OCI-LY1 (cell line): ENCODE measurements at regions not wholly inside any gene's neighbourhood (a gene's known extent, or its start where the extent isn't known, plus 50 kb on each side); places are given as distances from the start of the nearest gene placed in this dataset.

Source experiments
- H2AFZ ChIP-seq: fragments of 200-600 bp; sonication (generic), shearing (Covaris generic); 2 replicates; pipeline ENCODE4 v1.6.0; 2014; ENCODE audit warnings: antibody characterized with exemption, mild to moderate bottlenecking, low read length
- H3F3A ChIP-seq: fragments of 200-600 bp; sonication (generic), shearing (Covaris generic); 2 replicates; pipeline ENCODE4 v1.6.0; 2014; ENCODE audit warnings: mild to moderate bottlenecking, antibody characterized with exemption, low read length, moderate library complexity; ENCODE audit not compliant: insufficient read depth
- H3K27ac ChIP-seq: fragments of 200-600 bp; sonication (generic); 2 replicates; pipeline ENCODE4 v1.5.1; 2014; ENCODE audit warnings: low read length, mixed run types, mild to moderate bottlenecking, low read depth; ENCODE audit not compliant: poor library complexity, severe bottlenecking
- H3K27me3 ChIP-seq: fragments of 200-600 bp; sonication (generic); 2 replicates; pipeline ENCODE4 v1.6.0; 2014; ENCODE audit warnings: antibody characterized with exemption, mild to moderate bottlenecking, low read length, moderate library complexity; ENCODE audit not compliant: insufficient read depth
- H3K36me3 ChIP-seq: fragments of 200-600 bp; sonication (generic); 2 replicates; pipeline ENCODE4 v1.6.1; 2014; ENCODE audit warnings: mild to moderate bottlenecking, antibody characterized with exemption, low read length, moderate library complexity, mixed read lengths; ENCODE audit not compliant: insufficient read depth
- H3K4me1 ChIP-seq: fragments of 200-600 bp; sonication (generic); 2 replicates; pipeline ENCODE4 v1.5.1; 2014; ENCODE audit warnings: mild to moderate bottlenecking, low read length, moderate library complexity; ENCODE audit not compliant: insufficient read depth, severe bottlenecking
- H3K4me2 ChIP-seq: fragments of 200-600 bp; sonication (generic), shearing (Covaris generic); 2 replicates; pipeline ENCODE4 v1.6.1; 2014; ENCODE audit warnings: low read length
- H3K4me3 ChIP-seq: fragments of 200-600 bp; sonication (generic); 2 replicates; pipeline ENCODE4 v1.5.1; 2014; ENCODE audit warnings: low read length, low read depth, mild to moderate bottlenecking, mixed read lengths; ENCODE audit not compliant: poor library complexity, severe bottlenecking
- H3K79me2 ChIP-seq: fragments of 200-600 bp; shearing (Covaris generic); 2 replicates; pipeline ENCODE4 v1.6.1; 2016; ENCODE audit warnings: mixed run types, low read length, mixed read lengths; ENCODE audit not compliant: insufficient read depth
- H3K9ac ChIP-seq: fragments of 200-600 bp; sonication (generic), shearing (Covaris generic); 2 replicates; pipeline ENCODE4 v1.6.1; 2014; ENCODE audit warnings: mild to moderate bottlenecking, low read length, mixed read lengths
- H3K9me2 ChIP-seq: fragments of 200-600 bp; sonication (generic), shearing (Covaris generic); 2 replicates; pipeline ENCODE4 v1.6.1; 2014; ENCODE audit warnings: low read depth, mild to moderate bottlenecking, low read length, mixed read lengths
- H3K9me3 ChIP-seq: fragments of 200-600 bp; shearing (Covaris generic); 2 replicates; pipeline ENCODE4 v1.6.1; 2014; ENCODE audit warnings: low read length, mixed read lengths
- H4K20me1 ChIP-seq: fragments of 200-600 bp; sonication (generic), shearing (Covaris generic); 2 replicates; pipeline ENCODE4 v1.6.0; 2016; ENCODE audit warnings: mild to moderate bottlenecking, low read length; ENCODE audit not compliant: insufficient read depth
- CTCF ChIP-seq: fragments of 200-600 bp; sonication (generic), shearing (Covaris generic); IDR thresholded peaks from 2 replicates; pipeline ENCODE4 v1.5.1; 2017; ENCODE audit warnings: mild to moderate bottlenecking, antibody characterized with exemption, low read length, moderate library complexity, mixed read lengths
- EZH2 ChIP-seq: fragments of 200-600 bp; sonication (generic), shearing (Covaris generic); IDR thresholded peaks from 2 replicates; pipeline ENCODE4 v1.8.0; 2017; ENCODE audit warnings: borderline replicate concordance, mixed run types, mild to moderate bottlenecking, antibody characterized with exemption, low read length, moderate library complexity, mixed read lengths

GRCh38 chr15:93454788-93455187, 365.8 kb upstream of the RGMA start:
- Histone ChIP-seq H2AFZ (no peak overlapping the region), H3K27me3 (no peaks in the 10 kb centered on the region), H3K9ac (no peak overlapping the region), H3K9me3 (no peaks in the 10 kb centered on the region), H4K20me1 (no peaks in the 10 kb centered on the region), H3K9me2 (no peaks in the 10 kb centered on the region), H3K4me1 (no peaks in the 10 kb centered on the region), H3K4me2 (no peak overlapping the region), H3K27ac (no peak overlapping the region), H3K79me2 (no peaks in the 10 kb centered on the region), H3F3A (no peaks in the 10 kb centered on the region), H3K36me3 (no peaks in the 10 kb centered on the region), H3K4me3 (no peak overlapping the region)
- TF ChIP-seq CTCF (no peak), EZH2 (no peak)

DNA sequence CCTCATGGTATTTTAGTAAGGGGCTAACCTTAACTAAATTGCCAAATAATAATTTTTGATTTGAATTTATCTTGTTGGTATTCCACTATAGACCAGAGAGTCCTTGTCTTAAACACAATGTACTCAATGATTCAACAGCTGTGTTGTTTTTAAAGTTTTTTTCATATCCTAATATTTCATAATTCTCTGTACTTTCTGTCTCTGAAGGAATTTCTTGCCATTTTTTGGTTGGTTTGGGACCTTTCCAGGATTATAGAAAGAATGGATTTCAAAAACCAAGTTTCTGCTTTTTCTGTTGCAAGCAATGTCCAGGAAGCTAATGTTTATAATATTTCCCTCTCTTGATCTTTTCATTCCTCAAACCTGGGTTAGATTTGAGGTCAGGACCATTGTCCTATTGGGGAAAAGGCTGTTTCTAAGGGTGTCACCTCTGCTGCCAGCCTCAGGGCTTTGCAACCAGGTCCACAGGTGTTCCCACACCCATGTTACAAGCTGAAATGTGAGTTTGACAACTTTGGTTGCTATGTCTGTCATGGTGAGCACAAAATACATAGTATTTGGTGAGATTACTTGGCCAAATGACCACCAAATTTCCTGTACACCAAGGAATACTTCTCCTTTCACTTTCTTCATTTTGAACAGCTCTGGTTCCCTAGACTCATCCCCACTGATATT, 363.7 kb upstream of the RGMA start:
- H3K27ac ChIP-seq: no peak overlapping the region
- H3K36me3 ChIP-seq: no peaks in the 10 kb centered on the region
- H3K9me2 ChIP-seq: no peaks in the 10 kb centered on the region
- no peaks in the 10 kb centered on the region for H3K4me1 ChIP-seq
- no peaks in the 10 kb centered on the region for H4K20me1 ChIP-seq
- TF ChIP-seq EZH2 (no peak), CTCF (no peak)
- H3K4me2 ChIP-seq: no peak overlapping the region
- no peaks in the 10 kb centered on the region for H3K79me2 ChIP-seq
- H3K27me3 ChIP-seq: no peaks in the 10 kb centered on the region
- H3F3A ChIP-seq: no peaks in the 10 kb centered on the region
- H3K9ac ChIP-seq: no peak overlapping the region
- H2AFZ ChIP-seq: no peak overlapping the region
- H3K4me3 ChIP-seq: no peak overlapping the region
- no peaks in the 10 kb centered on the region for H3K9me3 ChIP-seq

DNA sequence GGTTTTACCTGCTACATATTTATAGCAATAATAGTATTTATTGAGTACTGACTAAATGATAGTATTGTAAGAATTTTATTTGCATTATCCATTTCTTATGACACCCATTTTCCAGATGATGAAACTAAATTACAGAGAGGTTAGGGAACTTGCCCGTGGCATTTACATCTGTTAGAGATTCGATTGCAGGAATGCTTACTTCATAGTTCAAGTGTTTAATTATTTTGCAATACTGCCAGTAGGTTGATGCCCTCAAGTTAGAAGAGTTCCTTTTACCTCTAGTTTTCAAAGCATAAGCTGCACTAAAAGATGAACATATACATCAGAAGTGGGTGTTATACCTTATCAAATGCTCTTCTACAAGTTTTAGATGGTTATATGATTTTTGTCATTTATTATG, 362.8 kb upstream of the RGMA start:
- Histone ChIP-seq H4K20me1 (no peaks in the 10 kb centered on the region), H3K4me1 (no peaks in the 10 kb centered on the region), H3K9me2 (no peaks in the 10 kb centered on the region), H3K79me2 (no peaks in the 10 kb centered on the region), H2AFZ (no peak overlapping the region), H3K4me3 (no peak overlapping the region), H3F3A (no peaks in the 10 kb centered on the region), H3K9me3 (no peaks in the 10 kb centered on the region), H3K27me3 (no peaks in the 10 kb centered on the region), H3K4me2 (no peak overlapping the region), H3K27ac (no peak overlapping the region), H3K9ac (no peak overlapping the region), H3K36me3 (no peaks in the 10 kb centered on the region)
- TF ChIP-seq CTCF (no peak), EZH2 (no peak)
